GM19468 (cell line): ENCODE measurements at regions not wholly inside any gene's neighbourhood (a gene's known extent, or its start where the extent isn't known, plus 50 kb on each side); places are given as distances from the start of the nearest gene placed in this dataset.

Experiments
- ATAC-seq: cut with Tn5 transposase; IDR thresholded peaks from one replicate; pipeline ENCODE4 v1.9.1; 2021; ENCODE audit warnings: mild to moderate bottlenecking, moderate library complexity, moderate number of reproducible peaks; ENCODE audit not compliant: unreplicated experiment; ENCODE audit errors: extremely low read depth

DNA sequence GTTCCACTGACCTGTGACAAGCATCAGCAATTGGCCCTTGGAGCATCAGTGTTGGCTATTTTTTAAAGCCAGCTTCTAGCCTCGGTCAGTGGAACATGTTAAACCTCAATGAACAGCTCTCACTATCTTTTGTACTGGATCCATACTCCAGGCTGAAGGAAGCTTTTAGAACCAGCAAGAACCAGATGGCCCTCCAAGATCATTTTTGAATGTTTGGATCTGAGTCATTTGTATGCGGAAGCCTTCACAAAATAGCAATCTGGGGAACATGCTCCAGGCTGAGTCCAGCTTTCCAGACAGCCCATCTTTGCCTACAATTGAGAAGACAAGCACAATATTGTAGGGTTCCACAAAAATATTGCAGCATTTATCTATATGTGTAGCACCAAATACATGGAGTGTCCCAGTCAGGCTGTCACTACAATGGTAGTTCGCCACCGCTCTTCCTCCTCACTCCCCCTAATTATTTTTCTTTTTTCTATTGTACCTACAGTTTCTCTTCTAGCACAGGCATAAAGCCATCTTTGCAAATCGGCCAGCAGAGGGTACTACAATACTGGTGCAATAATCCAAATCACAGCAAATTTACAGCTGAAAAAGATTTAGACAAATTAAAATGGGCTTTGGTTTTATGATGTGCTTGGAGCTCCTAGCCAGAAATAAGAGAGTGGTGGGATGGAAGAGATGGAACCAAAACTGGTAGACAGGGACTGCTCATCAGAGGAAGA, 177.4 kb upstream of the BLID start:
- no peak for ATAC-seq

DNA sequence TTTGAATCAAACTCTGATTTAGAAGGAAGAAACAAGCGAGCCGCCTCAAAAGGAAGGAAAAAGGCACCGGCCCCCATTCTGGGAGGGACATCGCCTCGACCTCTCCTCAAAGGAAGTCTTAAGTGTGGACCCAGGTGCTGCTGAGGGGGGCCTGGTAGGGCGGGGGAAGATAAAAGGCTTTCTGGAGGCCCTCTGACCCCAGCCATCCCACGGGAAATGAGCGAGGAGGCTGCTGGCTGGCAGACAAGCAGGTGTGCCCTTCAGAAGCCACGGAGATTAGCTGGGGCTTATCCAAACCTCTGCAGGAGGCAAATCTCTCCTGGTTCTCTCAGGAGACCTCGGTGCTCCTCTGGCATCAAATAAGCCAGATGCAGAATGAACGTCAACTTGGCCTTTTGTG, 171.4 kb upstream of the BLID start:
- no peak for ATAC-seq

- no peak for ATAC-seq
Observed at GRCh38 chr11:122285070-122285988, 169.3 kb upstream of the BLID start.

- ATAC-seq, result no peak
Observed at GRCh38 chr11:122280870-122281269, 164.9 kb upstream of the BLID start.

GRCh38 chr11:122279194-122279593, 163.2 kb upstream of the BLID start:
- no peak for ATAC-seq

DNA sequence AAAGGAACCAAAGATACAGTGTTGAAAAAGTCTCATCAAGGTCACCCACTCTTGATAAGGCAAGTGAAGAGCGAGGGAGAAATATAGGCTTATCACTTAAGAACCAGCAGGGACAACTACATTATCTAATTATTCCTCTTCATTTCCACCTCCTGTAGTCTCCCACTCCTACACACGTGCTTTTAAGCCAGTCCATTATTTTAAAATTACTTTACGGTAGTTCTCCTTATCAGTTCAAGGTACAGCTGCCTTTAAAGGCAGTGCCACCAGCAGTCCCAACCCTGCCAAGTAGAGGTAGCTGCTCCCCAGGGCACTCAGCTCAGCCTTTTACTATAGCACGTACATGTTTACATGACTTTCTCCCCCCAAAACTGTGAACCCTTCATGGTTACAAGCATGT, 161.5 kb upstream of the BLID start:
- ATAC-seq, result no peak

- no peak for ATAC-seq
Observed at GRCh38 chr11:122276221-122276620, 160.2 kb upstream of the BLID start.

DNA sequence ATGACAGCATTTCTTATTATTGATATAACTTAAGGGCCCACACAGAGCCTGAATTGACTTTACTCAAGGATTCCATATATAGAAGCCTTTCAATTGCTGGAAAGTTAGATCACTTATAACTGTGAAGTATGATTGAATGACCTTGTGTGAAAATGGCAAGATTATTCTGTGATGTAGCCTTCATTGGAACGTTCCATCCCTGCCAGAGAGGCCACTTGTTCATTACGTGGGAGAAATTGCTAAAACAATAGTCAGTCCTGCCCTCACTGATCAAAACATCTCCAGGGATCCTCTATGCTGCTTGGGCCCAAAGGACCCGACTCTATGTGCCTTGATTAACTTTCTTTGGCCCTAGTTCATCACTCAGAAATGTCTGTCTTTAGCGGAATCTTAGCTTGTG, 159.5 kb upstream of the BLID start:
- no peak for ATAC-seq

DNA sequence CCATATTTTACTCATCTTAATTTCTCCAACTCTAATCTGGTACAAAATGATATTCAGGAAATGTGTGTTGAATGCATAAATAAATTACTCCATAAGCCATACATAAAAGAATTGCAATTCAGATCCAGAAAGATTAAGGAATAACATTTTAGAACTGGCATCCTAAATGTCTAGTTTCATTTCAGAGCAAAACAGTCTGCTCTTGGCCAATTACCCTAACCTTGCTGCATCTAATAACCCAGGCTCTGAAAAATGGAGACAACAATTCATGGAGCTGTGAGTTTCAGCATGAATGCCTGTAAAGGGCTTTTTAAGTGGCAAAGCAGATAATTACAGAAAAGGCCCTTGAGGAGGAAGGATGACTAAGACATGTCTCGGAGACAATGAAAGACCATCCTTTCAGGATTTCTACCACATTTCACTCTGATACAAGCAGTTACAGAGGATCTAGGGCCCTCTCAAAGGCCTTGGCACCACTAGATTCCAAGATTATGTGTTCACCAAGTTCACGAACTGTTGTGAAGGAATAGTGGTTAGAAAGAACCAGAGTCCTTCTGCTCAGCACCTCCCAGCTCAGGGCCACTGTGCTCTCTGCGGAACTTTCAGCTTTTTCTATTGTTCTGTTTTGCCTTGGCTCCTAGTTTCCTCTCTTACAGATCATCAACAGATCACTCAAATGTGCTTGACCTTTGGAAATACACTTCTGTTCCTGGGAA, 157.6 kb upstream of the BLID start:
- ATAC-seq, result no peak

DNA sequence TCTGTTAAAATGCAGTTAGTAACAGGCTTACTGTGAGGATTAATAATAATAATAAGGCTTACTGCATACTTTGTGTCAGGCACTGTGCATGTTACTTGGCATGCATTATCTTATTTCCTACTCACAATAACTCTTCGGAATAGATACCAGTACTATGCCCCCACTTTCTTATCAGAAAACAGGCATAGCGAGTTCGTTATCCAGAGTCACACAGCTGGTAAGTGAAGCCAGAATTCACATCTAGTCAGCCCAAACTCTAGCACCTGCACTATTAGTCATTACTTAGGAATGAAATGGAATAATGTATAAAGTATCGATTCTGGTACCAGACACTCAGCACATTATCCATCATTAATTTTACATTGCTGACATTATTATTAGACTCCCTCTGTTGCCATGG, 155.7 kb upstream of the BLID start:
- ATAC-seq, result no peak

- ATAC-seq, result no peak
Observed at GRCh38 chr11:122271137-122271536, 155.1 kb upstream of the BLID start.

DNA sequence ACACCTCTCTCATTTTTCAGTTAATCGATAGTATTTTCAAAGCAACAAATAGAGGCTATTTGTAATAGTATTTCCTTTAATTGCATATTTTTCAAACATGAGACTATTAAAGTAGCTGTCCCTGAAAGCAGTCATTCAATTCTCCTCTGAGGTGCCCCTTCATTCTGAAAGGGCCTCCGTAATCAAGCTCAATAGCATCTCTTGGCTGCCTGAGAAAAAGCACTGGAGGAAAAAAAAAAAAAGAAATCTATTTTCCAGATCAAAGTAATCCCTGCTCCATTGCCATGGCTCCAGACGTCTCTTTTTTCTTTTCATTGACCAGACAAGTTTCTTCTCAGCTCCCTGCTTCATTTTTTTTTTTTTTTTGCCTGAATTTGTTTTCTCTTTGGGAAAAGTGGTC, 154.5 kb upstream of the BLID start:
- no peak for ATAC-seq

DNA sequence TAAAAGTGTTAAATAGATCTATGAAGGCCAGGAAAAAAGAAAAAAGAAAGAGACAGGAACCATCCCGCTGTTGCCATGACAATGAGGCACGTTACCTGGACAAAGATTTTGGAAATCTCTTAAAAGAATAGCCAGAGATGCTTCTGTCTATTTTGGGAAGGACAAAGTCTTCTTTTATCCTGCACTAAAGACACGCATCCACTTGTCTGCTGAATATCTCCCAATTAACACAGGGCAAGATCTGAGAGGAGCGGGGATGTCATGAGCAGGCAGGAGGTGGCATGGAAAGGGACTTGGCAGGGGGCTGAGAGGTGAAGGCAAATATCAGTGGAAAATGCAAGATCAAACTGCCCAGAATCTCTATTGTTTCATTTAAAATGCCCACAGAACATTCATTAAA, 153.8 kb upstream of the BLID start:
- no peak for ATAC-seq

GRCh38 chr11:122268601-122269130, 152.7 kb upstream of the BLID start:
- no peak for ATAC-seq

DNA sequence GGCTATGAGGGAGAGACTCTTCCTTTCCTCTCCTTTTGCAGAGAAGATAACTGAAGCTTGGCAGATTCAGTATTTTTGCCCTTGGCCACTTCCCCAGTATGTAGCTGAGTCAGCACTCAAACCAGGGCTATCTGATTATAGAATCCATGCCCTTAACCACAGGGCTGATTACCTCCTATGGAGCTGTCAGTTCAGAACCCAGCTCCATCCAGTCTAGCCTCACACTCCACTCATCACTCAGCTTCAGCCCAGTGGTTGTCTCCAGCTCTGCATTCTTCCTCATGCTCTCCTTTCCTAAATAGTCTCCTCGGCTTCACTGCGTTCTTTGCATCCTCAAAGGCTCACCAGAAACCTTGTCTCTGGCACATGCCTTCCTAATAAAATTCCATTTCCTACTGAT, 151.6 kb upstream of the BLID start:
- ATAC-seq, result no peak

DNA sequence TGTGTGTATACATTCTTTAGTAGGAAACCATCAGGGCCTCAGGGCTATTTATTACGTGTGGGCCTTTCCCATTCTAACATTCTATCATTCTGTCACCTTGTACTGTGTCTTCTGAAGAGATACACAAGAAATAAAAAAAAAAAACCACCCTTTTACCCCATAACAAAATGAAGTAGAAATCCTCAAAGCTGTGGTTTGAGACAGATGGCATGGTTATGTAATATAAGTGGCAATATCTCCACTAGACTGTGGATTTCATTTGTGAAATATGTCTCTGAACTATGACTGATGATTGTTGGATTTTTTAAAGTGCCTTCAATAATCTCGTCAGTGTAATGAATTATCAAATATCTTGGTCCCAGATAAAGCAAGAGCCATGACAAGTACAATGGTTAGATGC, 150.0 kb upstream of the BLID start:
- no peak for ATAC-seq

- no peak for ATAC-seq
Observed at GRCh38 chr11:122264121-122264520, 148.1 kb upstream of the BLID start.

DNA sequence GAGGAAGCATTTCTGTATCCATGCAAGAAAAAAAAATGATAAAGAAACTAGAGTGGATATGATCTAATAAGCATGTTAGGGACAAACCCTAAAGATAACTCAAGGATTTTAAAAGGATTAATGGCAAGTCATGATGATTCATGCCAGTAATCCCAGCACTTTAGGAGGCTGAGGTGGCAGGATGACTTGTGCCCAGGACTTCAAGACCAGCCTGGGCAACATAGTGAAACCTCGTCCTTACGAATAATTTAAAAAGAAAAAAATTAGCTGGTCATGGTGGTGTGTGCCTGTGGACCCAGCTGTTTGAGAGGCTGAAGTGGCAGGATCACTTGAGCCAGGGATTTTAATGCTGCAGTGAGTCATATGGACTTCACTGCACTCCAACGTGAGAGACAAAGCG, 145.5 kb upstream of the BLID start:
- no peak for ATAC-seq

- no peak for ATAC-seq
Observed at GRCh38 chr11:122259195-122259821, 143.3 kb upstream of the BLID start.

DNA sequence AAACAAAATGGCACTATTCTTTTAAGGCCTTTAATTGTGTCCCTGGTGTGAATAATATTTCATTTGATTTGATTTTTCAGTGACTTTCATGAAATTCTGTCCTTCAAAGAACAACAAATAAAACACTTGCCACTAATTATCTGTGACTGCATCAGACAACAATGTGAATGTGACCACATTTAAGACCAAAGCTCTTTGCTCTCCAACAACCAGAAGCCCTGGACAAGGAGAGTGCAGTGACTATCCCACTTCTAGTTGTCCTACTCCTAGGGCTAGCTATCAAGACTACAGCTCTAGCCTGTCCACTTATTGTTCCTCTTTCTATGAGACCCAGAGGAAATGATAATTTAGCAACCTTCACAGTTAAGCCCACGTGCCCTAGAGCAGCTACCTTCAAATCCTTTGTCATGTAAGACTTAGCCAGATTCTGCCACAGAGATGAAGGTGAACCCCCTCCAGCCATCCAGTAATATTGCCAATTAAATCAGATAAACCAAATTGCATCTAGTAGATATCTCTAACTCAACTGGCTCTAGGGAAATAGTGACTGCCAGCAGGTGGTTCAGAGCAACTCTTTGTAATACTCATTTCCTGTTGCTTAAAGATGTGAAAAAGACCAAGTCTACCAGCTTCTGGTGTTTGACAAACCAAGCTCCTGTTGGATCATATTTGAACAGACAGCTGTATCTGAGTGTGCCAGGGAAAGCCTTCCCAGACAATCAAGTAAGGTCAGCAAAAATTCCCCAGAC, 142.6 kb upstream of the BLID start:
- no peak for ATAC-seq
